T47D (cell line): ENCODE measurements at regions not wholly inside any gene's neighbourhood (a gene's known extent, or its start where the extent isn't known, plus 50 kb on each side); places are given as distances from the start of the nearest gene placed in this dataset.

Experiments used
- DNase-seq, 2 experiments: peaks; one replicate each; pipeline versions ENCODE4 v3.0.0 to v3.0.0-alpha.2; 2011 to 2012; ENCODE audit warnings: low read depth in 1 of 2, low spot score in 1 of 2
- JUND ChIP-seq: IDR thresholded peaks from 2 replicates; pipeline ENCODE4 v1.6.1; 2012; ENCODE audit warnings: low read depth
- in situ Hi-C: cut with HindIII; loops from 2 replicates; pipeline ENCODE4 v1.10.0; 2016; ENCODE audit warnings: low sequenced_read_pairs, low pct_unique_long_range_greater_than_20kb

DNA sequence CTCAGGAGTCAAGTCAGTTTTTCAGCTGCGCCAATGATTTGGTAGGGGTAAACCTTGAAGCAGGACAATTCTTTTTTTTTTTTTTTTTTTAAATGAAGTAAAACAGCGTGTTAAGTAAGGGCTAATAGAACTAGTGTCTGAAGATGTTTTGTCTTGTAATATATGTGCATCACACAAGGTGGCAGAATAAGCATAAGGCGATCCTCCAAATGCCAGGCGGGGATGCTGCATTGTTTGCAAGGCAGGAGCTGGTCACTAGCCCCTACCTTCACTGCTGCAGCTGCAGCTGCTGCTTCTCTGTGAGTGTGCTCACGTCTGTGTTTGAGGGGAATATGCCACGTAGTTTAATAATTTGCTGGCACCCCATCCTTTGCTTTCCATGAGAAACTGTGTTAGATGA lies 272.7 kb upstream of the MAP3K7 start:
- peak; percentile 11 to 56 for DNase-seq
- in situ Hi-C loops, result no loop called here
- no peak for TF ChIP-seq JUND

DNA sequence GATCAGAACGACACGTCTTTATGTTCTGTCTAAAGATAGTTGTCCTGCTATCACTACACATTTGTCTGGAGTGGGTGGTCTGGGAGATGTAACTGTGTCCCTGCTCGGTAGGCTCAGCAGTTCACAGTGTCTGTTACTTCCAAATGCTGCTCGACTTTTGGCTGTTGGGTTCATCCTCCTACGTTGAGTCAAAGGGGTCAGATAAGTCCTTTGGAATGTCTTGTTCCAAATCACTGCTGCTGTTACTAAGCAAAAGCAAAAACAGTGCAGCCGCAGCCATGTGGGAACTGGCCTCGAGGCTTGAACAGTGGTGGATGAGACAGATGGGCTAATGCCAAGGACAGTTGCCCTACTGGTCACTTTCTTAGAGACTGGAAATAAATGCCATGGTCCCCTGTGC lies 272.2 kb upstream of the MAP3K7 start:
- TF ChIP-seq JUND, result no peak
- no peak for DNase-seq
- in situ Hi-C loops, result no loop called here

DNA sequence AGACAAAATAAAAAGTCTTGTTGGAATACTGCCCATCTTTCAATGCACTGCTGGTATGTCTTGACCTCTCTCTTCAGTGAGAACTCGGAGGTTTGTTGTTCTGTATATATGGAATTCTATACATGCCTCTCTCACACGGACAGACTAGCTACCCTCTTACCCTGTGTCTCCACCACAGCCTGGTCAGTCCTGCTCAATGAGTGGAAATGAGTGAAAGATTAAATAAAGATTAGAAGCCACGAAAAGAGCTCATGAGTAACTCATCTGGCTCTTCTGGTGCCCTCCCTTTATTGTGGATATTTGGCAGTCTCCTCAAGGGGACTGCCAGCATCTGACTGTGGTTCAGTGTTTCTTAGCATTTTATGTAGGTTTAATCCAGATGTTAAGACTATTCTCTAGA lies 262.8 kb upstream of the MAP3K7 start:
- in situ Hi-C loops, result no loop called here
- TF ChIP-seq JUND, result no peak
- DNase-seq, result no peak

DNA sequence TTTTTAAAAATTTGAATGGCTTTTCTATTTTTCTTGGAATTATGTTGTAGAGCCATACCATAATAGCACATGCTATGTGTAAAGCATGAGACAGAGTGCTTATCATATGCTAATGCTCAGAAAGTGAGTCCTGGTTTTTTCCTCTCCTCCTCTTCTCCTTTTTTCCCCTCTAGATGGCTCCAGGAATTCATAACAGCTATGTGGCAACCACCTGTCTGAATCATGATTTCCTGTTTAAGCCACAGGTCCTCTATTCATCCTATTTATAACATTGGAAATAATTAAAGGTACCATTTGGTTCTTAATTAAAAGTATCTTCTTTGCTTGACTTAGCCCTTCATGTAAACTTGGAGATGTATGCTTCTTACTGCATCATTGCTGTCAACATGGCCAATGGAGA lies 260.0 kb upstream of the MAP3K7 start:
- TF ChIP-seq JUND, result no peak
- peak in 1 of 2 experiments; percentile 8 for DNase-seq
- in situ Hi-C loops, result no loop called here

DNA sequence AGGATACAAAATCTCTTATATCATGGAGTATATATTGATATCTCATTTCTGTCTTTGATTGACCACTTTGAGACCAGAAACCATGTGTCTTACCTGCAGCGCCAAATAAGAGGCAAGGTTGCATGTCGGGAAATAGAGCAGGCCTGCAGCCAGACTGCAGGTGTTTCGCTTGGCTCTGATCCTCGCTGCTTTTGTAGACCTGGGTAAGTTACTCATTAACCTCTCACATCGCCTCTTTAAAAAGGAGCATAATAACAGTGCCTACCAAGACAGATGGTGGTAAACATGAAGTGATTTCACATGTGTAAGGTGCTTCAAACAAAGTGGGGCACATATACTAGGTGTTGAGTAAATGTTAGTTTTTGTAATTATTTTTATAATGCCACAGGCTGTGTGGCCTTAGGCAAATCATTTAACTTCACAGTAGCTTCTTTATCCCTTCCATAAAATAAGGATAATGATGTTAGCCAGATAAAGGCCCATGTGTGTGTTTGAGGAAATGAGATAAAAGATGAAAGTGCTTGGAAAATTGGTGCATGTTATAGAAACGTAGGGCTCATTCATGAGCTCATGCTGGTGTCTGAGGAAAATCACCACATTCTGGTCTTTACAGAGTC lies 248.8 kb upstream of the MAP3K7 start:
- no peak for DNase-seq
- TF ChIP-seq JUND, result no peak
- in situ Hi-C loops, result no loop called here

DNA sequence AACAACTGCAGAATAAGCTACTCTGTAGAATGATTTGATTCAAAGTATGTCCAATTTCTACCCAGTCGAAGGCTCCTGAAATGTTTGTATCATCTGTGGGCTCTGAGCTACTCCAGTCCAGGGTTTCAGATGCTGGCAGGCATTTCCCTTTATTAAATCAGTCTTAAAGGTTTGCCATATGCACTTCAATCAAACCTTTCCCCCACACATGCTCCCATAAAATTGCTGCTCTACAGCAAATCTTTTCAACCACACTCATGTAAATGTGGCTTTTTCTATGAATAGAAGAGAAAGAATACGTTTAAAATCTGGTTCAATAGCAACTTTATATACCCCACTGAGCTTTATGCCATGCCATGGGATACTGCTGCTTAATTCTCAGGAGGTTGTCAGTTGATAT lies 242.4 kb upstream of the MAP3K7 start:
- no peak for TF ChIP-seq JUND

DNA sequence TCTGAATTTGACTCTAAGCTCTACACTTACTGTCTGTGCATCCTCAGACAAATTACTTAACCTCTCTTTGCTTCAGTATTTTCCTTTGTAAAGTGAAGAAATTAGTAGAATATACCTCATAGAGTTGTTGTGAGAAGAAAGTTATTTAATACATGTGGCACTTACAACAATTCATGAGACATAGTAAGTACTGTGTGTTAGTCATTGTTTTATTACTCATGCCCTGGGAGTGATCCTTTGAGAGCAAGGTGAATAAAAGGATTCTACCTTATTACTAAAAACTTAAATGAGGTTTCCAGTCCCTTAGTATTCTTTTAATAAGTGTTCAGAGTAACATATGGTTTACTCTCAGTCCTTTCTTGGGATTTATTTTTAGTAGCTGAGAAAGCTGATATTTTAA lies 233.6 kb upstream of the MAP3K7 start:
- in situ Hi-C loops, result no loop called here
- DNase-seq, result no peak
- TF ChIP-seq JUND, result no peak

More for the DNA sequence above, 242.4 kb upstream of the MAP3K7 start:
- DNase-seq, result no peak
- in situ Hi-C loops, result no loop called here

DNA sequence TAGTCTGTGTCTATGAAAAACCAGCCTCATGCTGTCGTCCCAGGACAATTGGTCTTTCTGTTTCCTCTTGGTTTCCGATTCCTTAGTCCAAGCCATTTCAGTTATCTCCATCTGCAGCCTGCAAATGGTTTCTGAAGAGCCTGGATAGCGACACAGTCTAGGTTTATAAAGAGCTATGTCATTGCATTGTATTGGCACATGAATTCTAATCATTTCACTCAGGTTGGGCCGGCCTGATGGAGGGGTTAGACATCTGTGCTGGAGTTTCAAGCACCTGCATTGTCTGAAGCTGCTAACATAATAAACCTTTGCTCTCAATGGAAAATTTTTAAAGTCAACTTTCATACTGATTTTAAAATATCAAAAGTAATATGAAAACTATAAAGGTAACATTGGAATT lies 232.6 kb upstream of the MAP3K7 start:
- TF ChIP-seq JUND, result no peak
- no peak for DNase-seq
- in situ Hi-C loops, result no loop called here

DNA sequence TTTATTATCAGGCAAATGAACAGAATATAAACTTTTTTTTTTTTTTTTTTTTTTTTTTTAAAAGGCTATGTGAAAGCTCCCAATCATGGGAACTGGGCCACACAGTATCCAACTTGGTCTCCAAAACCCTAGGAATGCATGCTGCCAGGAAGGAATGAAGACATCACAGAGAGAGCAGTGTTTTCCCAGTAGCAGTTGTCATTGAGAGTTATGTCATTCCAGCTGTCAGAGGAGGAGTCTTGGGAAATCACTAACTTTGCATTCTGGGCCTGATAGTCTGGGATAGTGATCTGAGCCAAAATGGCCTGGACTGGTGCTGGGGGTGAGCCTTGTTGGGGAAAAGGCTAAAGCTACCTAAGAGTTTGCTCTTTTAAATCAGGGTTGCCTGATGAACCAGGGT lies 231.3 kb upstream of the MAP3K7 start:
- TF ChIP-seq JUND, result no peak
- in situ Hi-C loops, result no loop called here
- DNase-seq, result no peak

DNA sequence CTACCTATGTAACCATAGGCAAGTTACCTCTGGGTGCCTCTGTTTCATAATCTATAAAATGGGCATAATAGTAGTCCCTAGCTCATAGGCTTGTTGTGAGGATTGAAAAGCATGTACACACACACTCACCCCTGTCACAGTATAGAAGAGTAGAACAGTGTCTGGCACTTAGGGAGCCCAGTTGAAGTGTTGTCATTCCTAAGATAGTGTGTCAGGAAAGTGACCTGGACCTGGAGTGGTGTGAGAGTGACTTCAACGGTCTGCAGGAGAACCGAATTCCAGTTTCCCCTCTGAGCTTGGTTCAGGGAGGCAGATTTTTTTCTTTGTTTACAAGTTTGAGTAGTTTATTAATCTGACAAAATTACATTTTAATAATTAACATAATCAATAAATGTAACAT lies 229.9 kb upstream of the MAP3K7 start:
- DNase-seq, result no peak
- TF ChIP-seq JUND, result no peak
- in situ Hi-C loops, result no loop called here

DNA sequence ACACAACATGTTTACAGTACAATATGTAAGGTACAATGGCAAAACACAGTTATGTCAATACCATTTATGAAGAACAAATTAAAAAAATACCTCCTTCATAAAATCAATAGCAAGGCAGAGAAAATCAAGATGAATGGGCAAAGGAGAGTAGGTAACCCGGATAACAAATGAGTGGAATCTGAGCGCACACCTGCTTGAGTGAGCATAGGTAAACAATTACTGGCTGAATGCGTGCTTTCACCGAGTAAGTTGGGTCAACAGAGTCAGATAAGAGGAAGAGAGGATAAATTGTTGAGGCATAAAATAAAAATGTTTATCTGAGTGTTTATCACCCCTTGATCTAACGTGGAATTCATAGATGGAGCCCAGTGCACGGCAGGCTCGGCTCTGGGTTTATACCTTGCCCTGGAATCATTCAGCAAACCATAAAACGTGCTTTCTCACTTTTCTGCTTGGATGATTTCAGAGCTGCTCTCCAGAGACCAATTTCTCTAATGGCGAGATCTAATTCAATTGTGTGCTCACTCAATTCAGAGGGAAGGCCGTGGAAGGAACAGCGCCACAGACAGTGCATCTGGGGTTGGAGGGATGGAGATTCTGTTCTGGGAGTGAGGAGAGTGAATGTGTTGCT lies 224.8 kb upstream of the MAP3K7 start:
- in situ Hi-C loops, result no loop called here
- TF ChIP-seq JUND, result no peak
- DNase-seq, result no peak

DNA sequence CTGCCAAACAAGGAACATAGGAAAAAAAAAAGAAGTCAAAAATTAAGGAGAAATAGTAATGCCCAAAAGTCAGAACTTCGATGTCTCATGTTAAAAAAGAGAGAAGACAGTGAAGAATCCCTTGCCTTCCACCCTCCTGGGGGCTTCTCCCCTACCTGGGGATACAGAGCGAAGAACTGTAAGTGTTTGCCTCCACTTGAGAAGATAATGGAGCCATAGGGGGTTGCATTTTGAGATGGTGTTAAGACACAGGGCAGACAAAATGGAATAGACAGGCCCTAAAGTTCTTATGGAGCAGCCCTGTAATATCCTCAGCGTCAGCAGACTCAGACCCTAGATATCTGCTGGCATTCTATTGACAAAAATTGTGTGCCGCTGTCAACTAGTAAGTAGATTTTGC lies 222.2 kb upstream of the MAP3K7 start:
- DNase-seq, result no peak
- TF ChIP-seq JUND, result no peak
- in situ Hi-C loops, result no loop called here

DNA sequence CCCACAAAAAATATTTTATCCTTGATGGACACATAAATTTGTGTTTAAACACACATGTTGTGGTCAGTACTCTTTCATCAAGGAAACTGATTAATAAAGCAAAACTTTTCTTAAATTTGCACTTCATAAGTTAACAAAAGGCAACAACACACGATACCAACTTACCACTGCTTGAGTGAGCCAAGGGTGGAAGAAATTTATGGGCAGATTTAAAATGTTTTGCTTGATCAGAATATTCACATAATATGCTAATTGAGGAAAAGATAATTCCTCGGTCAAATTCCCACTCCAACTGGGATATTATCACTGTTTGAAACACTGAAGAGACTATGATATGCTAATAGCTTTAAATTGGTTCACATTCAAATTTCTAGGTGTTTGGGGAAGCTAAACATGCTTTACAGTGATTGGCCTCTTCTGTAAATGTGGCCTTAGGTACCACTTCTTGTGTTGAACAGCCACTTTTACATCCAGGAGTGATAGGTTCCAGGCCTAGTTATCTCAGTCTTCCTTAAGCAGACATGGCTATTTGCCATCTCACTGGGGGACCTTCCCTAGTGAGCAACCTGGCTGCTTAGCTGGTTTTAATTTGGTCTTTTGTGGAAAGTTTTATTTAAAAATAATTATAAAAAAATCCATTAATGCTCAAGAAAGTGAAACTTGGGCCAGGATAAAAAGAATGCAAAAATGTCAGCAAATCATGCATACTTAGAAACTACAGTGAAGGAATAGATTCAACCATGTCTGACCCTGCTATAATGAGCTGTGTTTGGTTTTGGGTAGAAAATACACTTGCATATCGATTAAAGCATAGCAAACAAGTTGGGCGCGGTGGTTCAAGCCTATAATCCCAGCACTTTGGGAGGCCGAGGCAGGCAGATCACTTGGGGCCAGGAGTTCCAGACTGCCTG lies 221.2 kb upstream of the MAP3K7 start:
- in situ Hi-C loops, result no loop called here
- TF ChIP-seq JUND, result no peak
- DNase-seq, result no peak
